Fibroblast of lung (primary cell): ENCODE measurements at regions not wholly inside any gene's neighbourhood (a gene's known extent, or its start where the extent isn't known, plus 50 kb on each side); places are given as distances from the start of the nearest gene placed in this dataset.

ENCODE experiments used
- DNase-seq, 2 donors: peaks; one replicate each; pipeline versions ENCODE4 v3.0.0 to v3.0.0-alpha.2; 2010; ENCODE audit warnings: low read depth in 2 of 2
- H2AFZ ChIP-seq: 2 replicates; pipeline ENCODE4 v1.5.1; 2012; ENCODE audit warnings: low read length, control low read depth, inconsistent platforms
- H3K27ac ChIP-seq: 2 replicates; pipeline ENCODE4 v1.5.1; 2011; ENCODE audit warnings: low read length, control low read depth; ENCODE audit not compliant: insufficient read depth
- H3K27me3 ChIP-seq: 2 replicates; pipeline ENCODE4 v1.5.1; 2011; ENCODE audit warnings: mild to moderate bottlenecking, low read length; ENCODE audit not compliant: control insufficient read depth, insufficient read depth
- H3K36me3 ChIP-seq: 2 replicates; pipeline ENCODE4 v1.5.1; 2011; ENCODE audit warnings: low read length; ENCODE audit not compliant: control insufficient read depth, insufficient read depth
- H3K4me1 ChIP-seq: 2 replicates; pipeline ENCODE4 v1.5.1; 2011; ENCODE audit warnings: low read length; ENCODE audit not compliant: control insufficient read depth, insufficient read depth; ENCODE audit errors: extremely low read depth
- H3K4me2 ChIP-seq: 2 replicates; pipeline ENCODE4 v1.5.1; 2011; ENCODE audit warnings: low read length, control low read depth; ENCODE audit not compliant: insufficient read depth; ENCODE audit errors: extremely low read depth
- H3K4me3 ChIP-seq, 4 experiments: fragments of 200-600 bp in 1 of 4; sonication (generic) in 1 of 4; replicated peaks in 1 of 4; 2 replicates each; pipeline ENCODE4 v1.5.1; 2011 to 2016; ENCODE audit warnings: low read length in 4 of 4, low read depth in 3 of 4, mild to moderate bottlenecking in 3 of 4, control low read depth in 2 of 4, inconsistent platforms in 1 of 4, mixed read lengths in 1 of 4; ENCODE audit not compliant: insufficient read depth in 1 of 4; ENCODE audit errors: control extremely low read depth in 1 of 4
- H3K79me2 ChIP-seq: 2 replicates; pipeline ENCODE4 v1.5.1; 2012; ENCODE audit warnings: mild to moderate bottlenecking, low read length, inconsistent platforms; ENCODE audit not compliant: control insufficient read depth, insufficient read depth
- H3K9ac ChIP-seq: 2 replicates; pipeline ENCODE4 v1.5.1; 2011; ENCODE audit warnings: mild to moderate bottlenecking, low read length, control low read depth; ENCODE audit not compliant: insufficient read depth
- H3K9me3 ChIP-seq: 2 replicates; pipeline ENCODE4 v1.5.1; 2012; ENCODE audit warnings: low read depth, low read length; ENCODE audit not compliant: control insufficient read depth, insufficient read depth
- H4K20me1 ChIP-seq: 2 replicates; pipeline ENCODE4 v1.5.1; 2011; ENCODE audit warnings: low read length; ENCODE audit not compliant: control insufficient read depth, insufficient read depth; ENCODE audit errors: extremely low read depth
- EZH2 ChIP-seq: IDR thresholded peaks from 2 replicates; pipeline ENCODE4 v1.5.1; 2012; ENCODE audit warnings: low read length, control low read depth, mild to moderate bottlenecking; ENCODE audit errors: missing control alignments
- TF ChIP-seq, protein P1 (sequence below), 2 donors: IDR thresholded peaks in 1 of 2; conservative IDR thresholded peaks in 1 of 2; 1 replicate in 1 of 2; 2 replicates in 1 of 2; pipeline ENCODE4 v1.5.1; 2011 to 2012; ENCODE audit warnings: low read length in 2 of 2, control low read depth in 1 of 2, inconsistent platforms in 1 of 2, low read depth in 1 of 2, mild to moderate bottlenecking in 1 of 2

DNA sequence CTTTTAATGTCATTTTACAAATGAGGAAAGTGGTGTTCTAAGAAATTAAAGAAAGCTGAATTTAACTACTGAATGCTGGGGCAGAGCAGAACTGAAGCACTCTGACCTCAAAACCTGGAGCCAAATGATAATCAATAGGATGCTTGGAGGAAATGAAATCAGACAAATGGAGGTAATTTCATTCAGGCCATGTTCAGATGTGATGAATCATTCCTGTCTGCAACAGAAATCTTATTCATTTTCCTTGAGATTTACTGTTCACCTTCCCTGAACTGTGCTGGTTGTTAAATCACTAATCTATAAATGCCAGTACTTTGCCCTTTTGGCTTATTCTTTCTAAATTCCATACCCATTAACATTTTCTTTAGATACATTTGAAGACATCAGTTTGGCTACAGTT, 85.6 kb upstream of the SNX7 start:
- Histone ChIP-seq H3K4me1 (no peaks in the 10 kb centered on the region), H2AFZ (no peak overlapping the region), H3K4me3 (no peak overlapping the region), H3K27me3 (no peaks in the 10 kb centered on the region), H3K9ac (no peak overlapping the region), H3K79me2 (no peaks in the 10 kb centered on the region), H3K27ac (no peak overlapping the region), H3K4me2 (no peak overlapping the region), H3K9me3 (no peaks in the 10 kb centered on the region), H4K20me1 (no peaks in the 10 kb centered on the region), H3K36me3 (no peaks in the 10 kb centered on the region)
- TF ChIP-seq, protein P1, sequence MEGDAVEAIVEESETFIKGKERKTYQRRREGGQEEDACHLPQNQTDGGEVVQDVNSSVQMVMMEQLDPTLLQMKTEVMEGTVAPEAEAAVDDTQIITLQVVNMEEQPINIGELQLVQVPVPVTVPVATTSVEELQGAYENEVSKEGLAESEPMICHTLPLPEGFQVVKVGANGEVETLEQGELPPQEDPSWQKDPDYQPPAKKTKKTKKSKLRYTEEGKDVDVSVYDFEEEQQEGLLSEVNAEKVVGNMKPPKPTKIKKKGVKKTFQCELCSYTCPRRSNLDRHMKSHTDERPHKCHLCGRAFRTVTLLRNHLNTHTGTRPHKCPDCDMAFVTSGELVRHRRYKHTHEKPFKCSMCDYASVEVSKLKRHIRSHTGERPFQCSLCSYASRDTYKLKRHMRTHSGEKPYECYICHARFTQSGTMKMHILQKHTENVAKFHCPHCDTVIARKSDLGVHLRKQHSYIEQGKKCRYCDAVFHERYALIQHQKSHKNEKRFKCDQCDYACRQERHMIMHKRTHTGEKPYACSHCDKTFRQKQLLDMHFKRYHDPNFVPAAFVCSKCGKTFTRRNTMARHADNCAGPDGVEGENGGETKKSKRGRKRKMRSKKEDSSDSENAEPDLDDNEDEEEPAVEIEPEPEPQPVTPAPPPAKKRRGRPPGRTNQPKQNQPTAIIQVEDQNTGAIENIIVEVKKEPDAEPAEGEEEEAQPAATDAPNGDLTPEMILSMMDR (conservative IDR thresholded peaks at IDR 0.05 in 1 of 2, IDR thresholded peaks at IDR 0.05 in 1 of 2; ENCODE audit: low read depth in 1 of 2, low read length in 2 of 2) = no peak
- no peak for TF ChIP-seq EZH2
- DNase-seq = no peak

DNA sequence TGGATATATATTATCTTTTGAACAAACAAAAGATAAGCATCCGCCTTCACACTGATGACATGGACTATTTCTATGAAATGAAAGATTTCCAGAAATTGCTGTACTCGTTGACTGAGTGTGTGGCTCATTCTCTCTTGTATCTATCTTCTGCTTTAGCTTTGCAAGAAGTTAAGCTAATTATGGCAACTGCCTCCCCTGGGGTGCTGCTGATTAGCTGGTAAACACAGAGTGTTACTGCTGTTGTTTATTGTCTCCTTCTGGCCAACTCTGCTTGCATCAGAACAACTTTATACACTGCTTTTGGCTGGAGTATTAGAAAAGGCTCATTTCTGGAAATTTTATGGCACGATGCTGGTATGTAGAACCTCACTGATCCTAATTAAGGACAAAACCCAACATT, 95.6 kb upstream of the SNX7 start:
- Histone ChIP-seq H3K27ac (no peak overlapping the region), H3K4me3 (no peak overlapping the region), H3K9ac (no peak overlapping the region), H3K79me2 (no peaks in the 10 kb centered on the region), H3K9me3 (no peaks in the 10 kb centered on the region), H3K4me2 (no peak overlapping the region), H3K36me3 (no peaks in the 10 kb centered on the region), H3K27me3 (no peaks in the 10 kb centered on the region), H3K4me1 (no peaks in the 10 kb centered on the region), H2AFZ (no peak overlapping the region), H4K20me1 (no peaks in the 10 kb centered on the region)
- no peak for DNase-seq
- no peak for TF ChIP-seq EZH2
- TF ChIP-seq, protein P1 (conservative IDR thresholded peaks at IDR 0.05 in 1 of 2, IDR thresholded peaks at IDR 0.05 in 1 of 2; ENCODE audit: low read depth in 1 of 2, low read length in 2 of 2) = no peak

DNA sequence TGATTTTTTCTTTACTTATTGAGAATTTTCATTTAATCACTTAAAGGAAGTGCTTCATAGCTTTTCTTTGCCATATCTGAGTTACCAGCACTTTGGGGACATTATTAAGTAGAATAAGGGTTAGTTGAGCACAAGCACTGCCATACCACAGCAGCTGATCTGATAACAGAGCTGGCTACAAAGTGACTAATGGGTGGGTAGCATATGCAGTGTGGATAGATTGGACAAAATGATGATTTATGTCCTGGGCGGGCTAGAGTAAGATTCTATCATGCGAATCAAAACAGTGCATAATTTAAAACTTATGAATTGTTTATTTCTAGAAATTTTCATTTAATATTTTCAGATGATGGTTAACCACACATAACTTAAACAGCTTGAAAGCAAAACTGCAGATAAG, 102.2 kb upstream of the SNX7 start:
- Histone ChIP-seq H4K20me1 (no peaks in the 10 kb centered on the region), H3K9me3 (no peaks in the 10 kb centered on the region), H3K4me3 (no peak overlapping the region), H3K9ac (no peak overlapping the region), H3K27ac (no peak overlapping the region), H3K4me1 (no peaks in the 10 kb centered on the region), H3K36me3 (no peaks in the 10 kb centered on the region), H3K4me2 (no peak overlapping the region), H3K27me3 (no peaks in the 10 kb centered on the region), H3K79me2 (no peaks in the 10 kb centered on the region), H2AFZ (no peak overlapping the region)
- no peak for TF ChIP-seq EZH2
- peak in 1 of 2 donors; percentile 9 for DNase-seq
